H7 (cell line): ENCODE measurements at regions not wholly inside any gene's neighbourhood (a gene's known extent, or its start where the extent isn't known, plus 50 kb on each side); places are given as distances from the start of the nearest gene placed in this dataset.

Experiments used
- DNase-seq: peaks from one replicate; pipeline ENCODE4 v3.0.0; 2012
- H3K27me3 ChIP-seq: 2 replicates; pipeline ENCODE4 v1.6.0; 2011; ENCODE audit warnings: mild to moderate bottlenecking, low read length; ENCODE audit not compliant: control insufficient read depth, insufficient read depth
- H3K36me3 ChIP-seq: replicated peaks from 2 replicates; pipeline ENCODE4 v1.5.1; 2011; ENCODE audit warnings: low read length; ENCODE audit not compliant: control insufficient read depth, insufficient read depth
- H3K4me3 ChIP-seq: 2 replicates; pipeline ENCODE4 v1.5.1; 2011; ENCODE audit warnings: low read depth, mild to moderate bottlenecking, control low read depth, low read length, moderate library complexity; ENCODE audit not compliant: insufficient read depth

GRCh38 chr19:32178401-32178800 lies 167.0 kb upstream of the ZNF507 start:
- Histone ChIP-seq H3K36me3 (no peaks in the 10 kb centered on the region), H3K4me3 (no peak overlapping the region), H3K27me3 (no peaks in the 10 kb centered on the region)
- DNase-seq: no peak

- Histone ChIP-seq H3K27me3 (no peaks in the 10 kb centered on the region), H3K4me3 (no peak overlapping the region), H3K36me3 (no peaks in the 10 kb centered on the region)
- DNase-seq: no peak
Measured at GRCh38 chr19:32178956-32179355, 166.5 kb upstream of the ZNF507 start.

- no peak for DNase-seq
- no peaks in the 10 kb centered on the region for H3K27me3 ChIP-seq
- no peak overlapping the region for H3K4me3 ChIP-seq
- no peaks in the 10 kb centered on the region for H3K36me3 ChIP-seq
Measured at GRCh38 chr19:32181216-32181920, 164.0 kb upstream of the ZNF507 start.

- Histone ChIP-seq H3K36me3 (no peaks in the 10 kb centered on the region), H3K4me3 (no peak overlapping the region), H3K27me3 (no peaks in the 10 kb centered on the region; the same call in 1 of the 2 replicates)
- DNase-seq: no peak
Measured at GRCh38 chr19:32186542-32187330, 158.7 kb upstream of the ZNF507 start.

DNA sequence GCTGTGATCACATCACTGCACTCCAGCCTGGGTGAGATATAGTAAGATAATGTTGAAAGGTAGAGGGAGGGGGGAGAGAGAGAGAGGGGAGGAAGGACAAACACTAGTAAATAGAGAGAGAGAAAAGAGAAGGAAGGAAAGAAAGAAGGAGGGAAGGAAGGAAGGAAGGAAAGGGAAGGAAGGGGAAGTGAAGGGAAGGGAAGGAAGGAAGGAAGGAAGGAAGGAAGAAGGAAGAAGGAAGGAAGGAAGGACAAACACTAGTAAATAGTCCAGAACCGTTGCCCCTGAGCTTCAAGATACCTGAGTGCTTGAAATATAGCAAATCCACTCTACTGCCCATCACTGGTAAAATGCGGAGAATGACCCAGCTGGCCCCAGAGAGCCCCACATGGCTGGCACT lies 156.5 kb upstream of the ZNF507 start:
- Histone ChIP-seq H3K36me3 (no peaks in the 10 kb centered on the region), H3K27me3 (no peaks in the 10 kb centered on the region; the same call in 1 of the 2 replicates), H3K4me3 (no peak overlapping the region)
- no peak for DNase-seq

GRCh38 chr19:32189956-32190706 lies 155.3 kb upstream of the ZNF507 start:
- Histone ChIP-seq H3K4me3 (no peak overlapping the region), H3K36me3 (no peaks in the 10 kb centered on the region), H3K27me3 (no peaks in the 10 kb centered on the region; the same call in 1 of the 2 replicates)
- DNase-seq: no peak

DNA sequence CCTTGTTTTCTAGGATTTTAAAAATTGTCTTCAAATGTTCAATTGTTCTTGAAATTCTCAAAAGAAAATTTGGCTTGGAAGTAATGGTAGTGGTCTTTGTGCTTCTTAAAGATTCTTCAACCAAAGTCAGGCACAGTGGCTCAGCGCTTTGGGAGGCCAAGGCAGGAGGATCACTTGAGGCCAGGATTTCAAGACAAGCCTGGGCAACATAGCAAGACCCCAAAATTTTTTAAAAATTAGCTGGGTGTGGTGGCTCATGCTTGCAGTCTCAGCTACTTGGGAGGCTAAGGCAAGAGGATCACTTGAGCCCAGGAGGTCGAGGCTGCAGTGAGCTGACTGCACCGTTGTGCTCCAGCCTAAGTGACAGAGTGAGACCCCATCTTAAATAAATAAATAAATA lies 153.5 kb upstream of the ZNF507 start:
- no peak for DNase-seq
- no peaks in the 10 kb centered on the region; the same call in 1 of the 2 replicates for H3K27me3 ChIP-seq
- H3K4me3 ChIP-seq: no peak overlapping the region
- no peaks in the 10 kb centered on the region for H3K36me3 ChIP-seq

GRCh38 chr19:32195706-32196610 lies 149.5 kb upstream of the ZNF507 start:
- H3K27me3 ChIP-seq: no peaks in the 10 kb centered on the region
- H3K4me3 ChIP-seq: no peak overlapping the region
- no peaks in the 10 kb centered on the region for H3K36me3 ChIP-seq
- no peak for DNase-seq

- no peak for DNase-seq
- no peaks in the 10 kb centered on the region for H3K36me3 ChIP-seq
- H3K27me3 ChIP-seq: no peaks in the 10 kb centered on the region
- no peak overlapping the region for H3K4me3 ChIP-seq
Measured at GRCh38 chr19:32196690-32197420, 148.6 kb upstream of the ZNF507 start.

DNA sequence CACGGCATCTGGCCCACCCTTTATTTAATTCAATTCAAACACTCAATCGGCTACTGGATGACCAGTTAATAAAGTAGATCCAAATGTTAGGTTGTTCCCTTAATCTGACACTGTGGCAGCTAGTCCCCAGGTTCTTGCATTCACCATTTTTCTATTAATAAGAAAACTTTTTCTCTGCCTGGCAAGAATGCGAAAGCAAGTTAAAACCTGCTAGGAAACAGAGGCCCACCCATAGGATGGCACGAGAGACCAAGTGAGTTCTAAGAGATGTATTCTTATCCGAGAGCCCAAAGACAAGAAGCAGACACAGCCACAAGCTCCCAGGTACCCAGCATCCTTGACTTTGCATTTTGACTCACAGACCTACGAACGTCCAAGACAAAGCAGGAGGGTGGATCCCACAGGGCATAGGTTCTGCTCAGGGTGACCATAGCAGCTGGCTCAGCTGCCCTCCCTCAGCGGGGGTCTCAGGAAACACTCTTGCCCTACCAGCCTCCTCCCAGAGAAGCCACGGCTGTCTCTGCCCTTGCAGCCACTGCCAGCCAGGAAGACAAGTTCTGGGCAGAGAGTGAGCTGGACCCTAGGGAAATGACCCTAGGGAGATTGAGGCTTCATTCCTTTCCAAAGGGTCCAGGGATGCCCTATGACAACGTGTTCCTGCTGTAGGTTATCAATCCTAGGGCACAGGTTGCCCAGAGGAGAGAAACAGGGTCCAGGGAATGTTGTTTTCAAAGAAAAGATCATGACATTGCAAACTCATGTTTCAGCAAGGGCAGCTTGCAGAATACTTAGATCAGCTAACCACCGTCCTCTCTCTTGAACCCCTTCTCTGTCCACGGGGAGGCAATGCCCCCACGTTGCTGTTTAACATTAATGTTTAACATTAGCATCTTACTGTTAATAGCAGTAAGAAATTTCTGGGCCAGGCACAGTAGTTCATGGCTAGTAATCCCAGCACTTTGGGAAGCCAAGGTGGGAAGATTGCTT lies 147.2 kb upstream of the ZNF507 start:
- Histone ChIP-seq H3K4me3 (no peak overlapping the region), H3K27me3 (no peaks in the 10 kb centered on the region), H3K36me3 (no peaks in the 10 kb centered on the region)
- no peak for DNase-seq

GRCh38 chr19:32199501-32200040 lies 145.8 kb upstream of the ZNF507 start:
- H3K4me3 ChIP-seq: no peak overlapping the region
- H3K27me3 ChIP-seq: no peaks in the 10 kb centered on the region
- DNase-seq: no peak
- H3K36me3 ChIP-seq: no peaks in the 10 kb centered on the region

DNA sequence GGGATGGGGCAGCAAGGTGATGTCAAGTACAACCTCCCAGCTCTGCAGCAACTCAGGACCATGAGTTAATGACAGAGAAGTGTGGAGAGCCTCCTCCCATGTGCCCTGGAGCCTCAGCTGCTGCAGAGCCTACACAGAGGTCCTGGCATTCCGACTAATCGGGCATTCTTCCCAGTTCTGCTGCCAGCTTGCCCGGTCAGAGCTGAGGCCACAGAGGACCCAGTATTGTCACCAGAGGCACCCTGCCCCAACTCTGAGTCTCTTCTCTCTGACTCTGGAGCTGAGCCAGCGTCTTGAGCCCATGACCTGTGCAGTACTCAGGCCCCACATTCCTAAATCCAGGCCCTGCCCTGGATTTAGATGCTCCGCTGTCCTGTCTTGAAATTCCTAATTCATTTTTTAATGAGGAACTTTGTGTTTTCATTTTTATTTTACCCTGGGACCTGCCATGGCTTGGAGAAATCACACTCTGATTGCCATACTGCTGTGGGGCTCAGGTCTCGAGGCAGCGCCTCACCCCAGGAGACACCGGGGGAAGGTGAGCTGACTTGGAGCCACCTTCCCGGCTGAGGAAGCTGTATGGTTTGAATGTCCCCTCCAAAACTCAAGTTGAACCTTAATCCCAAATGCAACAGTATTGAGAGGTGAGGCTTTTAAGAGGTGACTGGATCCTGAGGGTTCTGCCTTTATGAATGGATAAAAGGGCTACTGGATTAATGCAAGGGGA lies 144.9 kb upstream of the ZNF507 start:
- no peak for DNase-seq
- Histone ChIP-seq H3K27me3 (no peaks in the 10 kb centered on the region), H3K4me3 (no peak overlapping the region), H3K36me3 (no peaks in the 10 kb centered on the region)
